ENCODE measurements at regions not wholly inside any gene's neighbourhood (a gene's known extent, or its start where the extent isn't known, plus 50 kb on each side); places are given as distances from the start of the nearest gene placed in this dataset.

DNA sequence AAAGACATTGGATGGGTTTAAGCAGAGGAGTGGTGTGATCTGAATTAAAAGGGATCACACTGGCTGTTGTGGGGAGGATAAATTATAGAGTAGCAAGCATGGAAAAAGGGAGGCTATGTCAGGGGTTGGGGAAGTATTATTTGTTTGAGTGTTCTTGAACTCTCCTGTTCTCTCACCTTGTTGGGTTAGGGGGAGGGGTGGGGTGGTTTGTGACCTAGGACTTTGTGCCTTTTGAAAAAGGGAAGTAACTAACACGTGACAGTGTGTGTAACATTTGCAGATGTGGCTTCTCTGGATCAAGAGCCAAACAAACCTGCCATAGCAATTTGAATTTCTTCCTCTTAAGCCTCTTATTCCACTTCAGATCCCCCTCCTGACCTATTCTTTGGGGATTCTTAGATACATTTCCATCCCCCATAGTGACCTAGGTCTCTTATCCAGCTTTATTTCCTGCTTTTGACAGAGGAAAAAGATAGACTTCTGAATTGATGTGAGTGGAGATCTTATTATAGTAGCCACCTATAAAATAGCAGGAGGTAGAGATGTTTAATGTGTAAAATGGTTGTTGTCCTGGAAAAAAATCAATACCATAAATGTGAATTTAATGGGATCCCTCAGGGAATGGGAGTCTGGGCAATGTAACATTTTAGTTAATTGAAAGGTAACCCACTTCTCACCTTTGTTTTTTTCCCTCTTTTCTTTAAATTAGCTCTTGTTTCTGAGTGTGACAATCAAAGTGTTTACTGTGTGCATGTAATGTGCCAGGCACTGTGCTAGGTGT is 120.4 kb downstream of the CT47B1 start:
- H3K4me3 ChIP-seq, result no peak overlapping the region
- intact Hi-C loops (cut with DNase I; ENCODE audit: low total_unique reads), result no loop called here
- H3K4me1 ChIP-seq, result no peaks in the 10 kb centered on the region
- no peaks in the 10 kb centered on the region for H3K36me3 ChIP-seq
- TF ChIP-seq POLR2A (IDR thresholded peaks at IDR 0.05), result no peak
- TF ChIP-seq, protein P1, sequence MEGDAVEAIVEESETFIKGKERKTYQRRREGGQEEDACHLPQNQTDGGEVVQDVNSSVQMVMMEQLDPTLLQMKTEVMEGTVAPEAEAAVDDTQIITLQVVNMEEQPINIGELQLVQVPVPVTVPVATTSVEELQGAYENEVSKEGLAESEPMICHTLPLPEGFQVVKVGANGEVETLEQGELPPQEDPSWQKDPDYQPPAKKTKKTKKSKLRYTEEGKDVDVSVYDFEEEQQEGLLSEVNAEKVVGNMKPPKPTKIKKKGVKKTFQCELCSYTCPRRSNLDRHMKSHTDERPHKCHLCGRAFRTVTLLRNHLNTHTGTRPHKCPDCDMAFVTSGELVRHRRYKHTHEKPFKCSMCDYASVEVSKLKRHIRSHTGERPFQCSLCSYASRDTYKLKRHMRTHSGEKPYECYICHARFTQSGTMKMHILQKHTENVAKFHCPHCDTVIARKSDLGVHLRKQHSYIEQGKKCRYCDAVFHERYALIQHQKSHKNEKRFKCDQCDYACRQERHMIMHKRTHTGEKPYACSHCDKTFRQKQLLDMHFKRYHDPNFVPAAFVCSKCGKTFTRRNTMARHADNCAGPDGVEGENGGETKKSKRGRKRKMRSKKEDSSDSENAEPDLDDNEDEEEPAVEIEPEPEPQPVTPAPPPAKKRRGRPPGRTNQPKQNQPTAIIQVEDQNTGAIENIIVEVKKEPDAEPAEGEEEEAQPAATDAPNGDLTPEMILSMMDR (IDR thresholded peaks at IDR 0.05), result no peak
- H3K9me3 ChIP-seq, result no peaks in the 10 kb centered on the region
- no peak overlapping the region for H3K27ac ChIP-seq
- no peaks in the 10 kb centered on the region for H3K27me3 ChIP-seq
- no peak for DNase-seq

DNA sequence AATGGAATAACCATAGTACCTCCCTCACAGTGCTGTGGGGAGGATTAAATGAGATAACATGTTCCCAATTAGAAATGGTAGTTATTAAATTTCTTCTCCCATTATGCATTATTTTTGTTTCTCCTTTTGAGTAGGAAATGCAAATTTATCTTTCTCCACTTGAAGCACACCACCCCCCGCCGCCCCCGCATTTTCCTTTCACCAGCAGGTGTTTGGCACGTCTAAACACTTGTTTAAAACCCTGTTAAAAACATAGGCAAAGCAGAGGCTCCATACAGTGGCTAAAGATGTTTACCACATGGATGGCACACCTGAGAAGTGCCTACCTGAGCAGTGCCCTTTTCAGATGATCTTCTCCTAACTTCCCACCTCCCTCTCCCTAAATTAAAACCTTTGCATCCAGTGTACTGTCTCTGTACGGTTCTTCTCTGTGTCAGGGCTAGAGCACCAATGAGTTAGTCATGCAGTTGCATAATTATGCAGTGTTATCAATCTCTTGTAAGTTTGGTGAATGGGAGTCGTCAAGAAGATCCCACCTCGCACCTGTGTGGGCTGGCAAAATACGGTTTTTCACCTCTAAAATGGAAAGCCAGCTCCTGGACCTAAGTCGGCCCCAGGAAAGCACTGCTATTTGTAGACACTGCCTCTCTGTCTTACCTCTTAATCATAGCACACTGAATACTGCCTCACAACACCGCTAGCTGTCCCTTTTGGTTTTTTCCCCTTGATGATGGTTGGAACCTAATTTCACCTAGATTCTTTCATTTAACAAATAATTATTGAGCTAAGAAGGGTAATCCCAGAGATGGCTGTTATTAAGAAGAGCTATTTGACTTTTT is 122.0 kb downstream of the CT47B1 start:
- no peaks in the 10 kb centered on the region for H3K9me3 ChIP-seq
- TF ChIP-seq, protein P1 (IDR thresholded peaks at IDR 0.05), result no peak
- TF ChIP-seq POLR2A (IDR thresholded peaks at IDR 0.05), result no peak

DNA sequence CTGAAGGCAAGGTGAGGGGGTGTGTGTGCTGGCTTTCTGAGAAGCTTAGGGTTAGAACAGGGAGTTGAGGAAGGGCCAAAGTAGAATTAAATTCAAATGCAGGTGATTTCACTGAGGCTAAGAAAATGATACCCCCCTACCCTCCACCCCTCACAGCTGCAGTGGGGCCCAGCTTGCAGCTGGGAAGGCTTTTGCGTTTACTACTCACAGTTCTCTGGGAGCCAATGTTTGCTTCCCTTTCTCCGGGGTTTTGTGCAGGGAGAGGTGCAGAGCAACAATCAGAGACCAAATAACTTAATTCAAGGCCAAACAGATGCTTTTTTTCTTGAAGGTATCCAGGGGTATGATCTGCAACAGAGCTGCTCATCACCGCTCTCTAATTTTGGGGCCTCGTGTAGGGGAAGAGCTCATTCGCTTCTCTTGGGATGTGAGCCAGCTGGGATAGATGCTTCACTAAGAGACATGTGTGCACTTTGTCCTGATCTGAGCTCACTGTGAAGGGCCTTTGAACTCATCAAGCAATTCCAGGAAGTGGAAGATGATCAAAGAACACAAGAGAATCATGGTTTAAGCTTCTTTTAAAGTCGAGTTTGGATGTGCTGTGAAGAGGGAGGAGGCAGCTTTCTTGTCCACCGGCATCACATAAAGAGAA is 122.7 kb upstream of the C1GALT1C1 start:
- Histone ChIP-seq H3K4me3 (no peak overlapping the region), H3K27me3 (no peaks in the 10 kb centered on the region), H3K4me1 (no peaks in the 10 kb centered on the region), H3K27ac (no peak overlapping the region), H3K9me3 (no peaks in the 10 kb centered on the region), H3K36me3 (no peaks in the 10 kb centered on the region)
- peak in 1 of 2 donors; percentile 17 for DNase-seq
- intact Hi-C loops (cut with DNase I; ENCODE audit: low total_unique reads), result no loop called here
- TF ChIP-seq POLR2A (IDR thresholded peaks at IDR 0.05), result no peak
- TF ChIP-seq, protein P1 (IDR thresholded peaks at IDR 0.05), result no peak

More for the DNA sequence above, 122.0 kb downstream of the CT47B1 start:
- Histone ChIP-seq H3K4me1 (no peaks in the 10 kb centered on the region), H3K27me3 (no peaks in the 10 kb centered on the region), H3K4me3 (no peak overlapping the region), H3K36me3 (no peaks in the 10 kb centered on the region), H3K27ac (no peak overlapping the region)
- intact Hi-C loops (cut with DNase I; ENCODE audit: low total_unique reads), result no loop called here
- no peak for DNase-seq

DNA sequence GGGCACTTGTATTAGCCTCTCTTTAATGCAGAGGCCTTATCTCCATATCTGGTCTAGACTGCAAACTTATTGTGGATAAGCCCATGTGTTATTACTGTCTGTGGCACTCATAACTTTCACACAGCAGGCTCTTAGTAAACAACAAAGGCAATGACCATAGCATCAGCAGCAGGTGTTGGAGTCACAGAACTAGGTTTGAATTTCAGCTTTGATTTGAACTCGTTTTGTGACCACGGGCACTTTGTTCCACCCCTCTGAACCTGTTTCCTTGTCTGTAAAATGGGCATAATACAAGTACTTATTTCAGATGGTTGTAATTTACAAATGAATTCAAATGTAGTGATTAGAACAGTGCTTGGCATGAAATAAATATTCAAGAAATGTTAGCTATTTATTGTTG is 121.8 kb upstream of the C1GALT1C1 start:
- H3K9me3 ChIP-seq, result no peaks in the 10 kb centered on the region
- DNase-seq, result no peak
- no peak overlapping the region for H3K27ac ChIP-seq
- no peak overlapping the region for H3K4me3 ChIP-seq
- H3K4me1 ChIP-seq, result no peaks in the 10 kb centered on the region
- intact Hi-C loops (cut with DNase I; ENCODE audit: low total_unique reads), result no loop called here
- no peaks in the 10 kb centered on the region for H3K27me3 ChIP-seq
- no peaks in the 10 kb centered on the region for H3K36me3 ChIP-seq
- TF ChIP-seq, protein P1 (IDR thresholded peaks at IDR 0.05), result no peak
- no peak for TF ChIP-seq POLR2A (IDR thresholded peaks at IDR 0.05)
